GM19328 (cell line): ENCODE measurements at regions not wholly inside any gene's neighbourhood (a gene's known extent, or its start where the extent isn't known, plus 50 kb on each side); places are given as distances from the start of the nearest gene placed in this dataset.
"Not testable (repeated sequence)": the region's sequence is repeated elsewhere in the genome, so short reads cannot be mapped to it uniquely, and the experiment has no call there.

Experiments
- ATAC-seq: cut with Tn5 transposase; IDR thresholded peaks from one replicate; pipeline ENCODE4 v1.9.1; 2021; ENCODE audit warnings: mild to moderate bottlenecking, moderate library complexity; ENCODE audit not compliant: unreplicated experiment

DNA sequence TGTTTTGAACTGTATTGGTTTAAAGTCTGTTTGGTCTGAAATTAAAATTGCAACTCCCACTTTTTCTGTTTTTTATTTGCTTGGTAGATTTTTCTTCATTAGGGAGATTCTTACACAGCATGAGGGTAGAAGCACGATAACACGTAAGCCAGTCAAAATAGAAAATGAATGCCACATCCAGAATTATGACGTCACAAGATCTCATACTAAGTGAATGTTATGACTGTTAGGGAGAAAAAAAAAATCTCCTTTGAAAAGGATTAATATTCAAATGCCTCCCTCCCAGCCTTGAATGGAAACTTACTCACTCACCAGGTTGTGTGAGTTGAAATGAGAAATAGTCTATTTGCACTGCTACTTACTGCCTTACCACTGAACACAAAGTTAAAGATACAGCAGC is 670.8 kb downstream of the TFAP2A start:
- no peak for ATAC-seq

DNA sequence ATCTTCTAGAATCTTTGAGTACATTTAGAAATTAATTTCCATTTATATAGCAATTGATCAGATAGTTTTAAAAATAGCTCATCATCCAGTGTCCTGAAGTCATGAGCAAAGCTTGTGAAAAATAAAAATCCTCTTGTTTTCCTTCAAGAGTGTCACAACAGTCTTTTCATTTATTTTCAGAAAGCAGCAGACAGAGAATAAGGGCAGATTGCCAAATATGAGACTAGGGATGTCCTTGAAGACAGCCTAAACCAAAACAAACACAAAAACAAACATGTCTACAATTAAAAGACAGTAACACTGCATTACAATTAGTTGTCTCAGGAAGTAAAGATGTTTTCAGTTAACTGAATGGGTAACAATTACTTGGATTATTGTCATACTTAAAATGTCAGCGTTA is 682.8 kb downstream of the TFAP2A start:
- no peak for ATAC-seq

DNA sequence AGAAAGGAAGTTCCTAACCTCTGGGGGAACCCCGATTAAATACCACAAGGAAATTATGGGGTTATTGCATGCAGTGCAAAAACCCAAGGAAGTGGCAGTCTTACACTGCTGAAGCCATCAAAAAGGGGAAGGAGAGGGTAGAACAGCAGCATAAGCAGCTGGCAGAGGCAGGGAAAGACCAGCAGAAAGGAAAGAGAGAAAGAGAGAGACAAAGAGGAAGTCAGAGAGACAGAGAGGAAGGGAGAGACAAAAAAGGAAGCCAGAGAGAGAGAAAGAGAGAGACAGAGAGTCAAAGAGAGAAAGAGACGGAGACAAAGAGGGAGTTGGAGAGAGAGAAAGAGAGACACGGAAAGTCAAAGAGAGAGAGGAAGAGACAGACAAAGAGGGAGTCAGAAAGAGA is 689.1 kb downstream of the TFAP2A start:
- not testable (repeated sequence) for ATAC-seq

DNA sequence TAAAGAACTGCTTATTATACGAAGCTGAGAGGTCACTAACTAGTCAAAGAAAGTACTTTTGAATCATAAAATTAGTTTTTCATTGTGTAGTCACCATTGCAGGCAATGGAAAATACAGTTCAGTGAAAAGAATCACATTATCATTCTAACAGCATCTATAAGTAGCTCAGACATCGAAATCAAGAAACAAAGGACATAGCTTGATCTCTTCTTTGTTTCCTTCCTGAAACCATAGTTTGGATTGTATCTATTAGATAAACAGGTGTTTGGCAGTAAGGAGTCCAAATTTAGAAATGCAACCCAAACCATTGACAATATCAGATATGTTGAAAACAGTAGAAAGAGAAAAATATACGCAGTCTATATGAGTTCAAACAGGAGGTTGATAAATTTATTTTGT is 697.3 kb downstream of the TFAP2A start:
- no peak for ATAC-seq

DNA sequence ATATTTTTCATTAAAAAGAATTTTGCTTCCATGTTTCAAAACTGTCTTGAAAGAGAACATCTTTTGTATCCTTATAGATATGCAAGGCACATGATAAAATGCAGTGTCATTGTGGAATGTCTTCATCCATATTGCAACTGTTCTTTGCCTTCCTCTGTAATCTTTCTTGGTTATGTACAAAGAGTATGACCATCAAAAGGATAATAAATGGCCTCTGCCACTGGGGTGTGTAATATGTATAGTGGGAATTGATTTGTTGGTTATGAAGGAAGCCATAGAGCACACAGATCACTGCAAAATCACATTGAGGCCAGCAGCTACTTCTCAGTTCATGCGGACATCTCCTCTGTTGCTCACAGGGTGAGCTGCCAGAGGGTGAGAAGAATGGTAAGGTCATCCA is 703.5 kb downstream of the TFAP2A start:
- no peak for ATAC-seq

DNA sequence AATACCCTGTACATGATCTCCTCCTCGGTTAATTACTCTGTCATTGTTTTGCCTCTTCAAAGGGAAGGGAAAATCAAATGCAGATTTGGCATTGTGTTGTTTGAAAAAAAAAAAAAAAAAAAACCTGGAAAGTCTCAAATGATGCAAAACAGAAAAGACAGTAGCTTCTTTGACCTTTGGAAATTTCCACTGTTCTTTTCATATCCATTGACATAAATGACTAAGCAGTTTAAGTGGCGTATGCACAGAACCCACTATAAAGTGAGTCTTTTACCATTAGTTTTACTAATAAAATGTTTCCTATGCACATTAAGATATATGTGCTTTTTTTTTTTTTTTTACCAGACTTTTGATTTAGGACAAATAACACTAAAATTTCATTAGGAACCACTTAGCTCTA is 704.3 kb downstream of the TFAP2A start:
- no peak for ATAC-seq

DNA sequence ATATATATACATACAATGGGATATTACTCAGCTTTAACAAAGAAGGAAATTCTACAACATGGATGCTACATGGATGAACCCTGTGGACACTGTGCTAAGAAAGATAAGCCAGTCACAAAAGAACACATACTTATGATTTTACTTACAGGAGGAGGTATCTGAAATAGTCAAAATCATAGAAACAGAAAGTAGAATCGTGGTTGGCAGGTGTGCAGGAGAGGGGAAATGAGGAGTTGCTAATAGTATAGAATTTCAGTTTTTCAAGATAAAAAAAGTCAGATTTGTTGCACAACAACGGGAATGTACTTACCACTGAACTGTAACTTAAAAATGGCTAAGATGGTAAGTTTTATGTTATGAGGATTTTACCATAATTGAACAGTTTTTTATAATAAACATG is 706.3 kb downstream of the TFAP2A start:
- no peak for ATAC-seq

DNA sequence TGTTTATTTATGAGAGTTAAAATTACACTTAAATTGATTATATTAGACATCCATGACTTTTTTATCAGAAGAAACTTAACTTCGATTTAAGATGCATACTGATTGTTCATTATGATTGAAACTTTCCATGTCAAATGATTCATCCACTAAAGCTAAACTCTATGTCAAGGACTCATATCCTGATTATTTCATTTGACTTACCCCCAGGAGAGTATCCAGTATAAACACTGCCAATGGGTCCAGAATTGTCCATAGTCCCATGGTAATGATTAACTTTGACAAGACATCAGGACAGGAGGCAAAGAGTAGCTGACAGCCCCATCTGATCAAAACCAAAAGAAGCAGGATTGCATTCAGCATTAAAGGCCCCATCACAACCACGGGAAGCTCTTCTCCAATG is 709.9 kb downstream of the TFAP2A start:
- no peak for ATAC-seq

DNA sequence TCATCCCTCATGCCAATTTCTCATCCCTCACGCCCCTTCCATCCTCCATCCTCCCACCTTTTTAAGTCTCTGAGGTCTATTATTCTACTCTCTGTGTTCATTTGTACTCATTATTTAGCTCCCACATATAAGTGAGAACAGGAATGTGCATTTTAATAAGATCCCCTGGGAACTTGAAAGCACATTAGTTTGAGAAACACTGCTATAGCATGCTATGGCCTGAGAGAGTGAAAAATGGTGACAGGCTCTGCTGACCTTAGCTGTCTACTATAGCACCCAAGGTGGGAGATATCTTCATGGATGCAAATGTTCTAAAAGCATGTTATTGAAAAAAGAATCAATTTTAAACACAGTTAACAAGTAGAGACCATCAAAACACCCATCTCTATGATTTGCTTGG is 712.0 kb downstream of the TFAP2A start:
- no peak for ATAC-seq

DNA sequence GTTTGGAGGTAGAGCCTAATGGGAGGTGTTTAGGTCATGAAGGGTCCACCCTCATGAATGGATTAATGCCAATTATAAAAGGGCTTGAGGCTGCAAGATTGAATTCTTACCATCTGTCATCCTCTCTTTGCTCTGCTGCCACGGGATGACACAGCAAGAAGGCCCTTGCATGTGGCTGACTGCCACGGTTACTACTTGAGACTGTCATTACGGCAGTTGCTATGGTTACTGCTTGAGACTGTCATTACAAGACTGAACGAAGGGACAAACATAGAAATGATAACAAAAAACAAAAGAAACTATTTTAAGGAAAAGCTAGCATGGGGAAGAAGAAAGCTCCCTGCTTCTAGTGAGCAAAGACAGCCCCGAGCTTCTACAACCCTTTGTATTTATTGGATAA is 715.0 kb downstream of the TFAP2A start:
- no peak for ATAC-seq

DNA sequence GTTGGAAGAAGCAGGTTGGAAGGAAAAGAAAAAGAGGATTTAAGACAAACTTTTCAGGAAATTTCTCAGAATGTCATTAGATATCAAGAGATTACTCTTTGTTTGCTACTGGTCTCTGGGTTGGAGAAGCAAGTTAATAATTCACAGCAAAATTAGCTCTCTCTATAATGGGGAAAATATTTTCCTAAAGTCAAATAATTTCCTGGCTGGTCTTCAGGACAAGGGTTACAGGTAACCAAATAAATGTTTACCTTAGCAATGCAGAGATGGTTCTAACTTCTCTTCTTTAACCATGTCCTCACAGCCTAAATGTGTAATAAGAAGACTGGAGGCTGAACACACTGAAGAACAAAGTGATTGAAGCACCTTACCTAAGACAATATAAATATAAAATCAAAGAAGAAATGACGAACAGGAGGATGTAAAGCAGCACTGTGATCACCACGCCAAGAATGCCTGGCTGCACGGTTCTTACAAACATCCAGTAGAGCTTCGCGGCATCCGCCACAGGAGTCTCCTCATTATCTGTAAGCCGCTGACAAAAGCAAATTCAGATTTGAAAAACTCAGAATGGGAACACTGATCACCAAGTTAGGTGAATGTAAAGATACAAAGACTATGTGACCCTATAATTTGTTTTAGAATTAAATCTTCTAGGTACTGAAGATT is 717.5 kb downstream of the TFAP2A start:
- no peak for ATAC-seq

DNA sequence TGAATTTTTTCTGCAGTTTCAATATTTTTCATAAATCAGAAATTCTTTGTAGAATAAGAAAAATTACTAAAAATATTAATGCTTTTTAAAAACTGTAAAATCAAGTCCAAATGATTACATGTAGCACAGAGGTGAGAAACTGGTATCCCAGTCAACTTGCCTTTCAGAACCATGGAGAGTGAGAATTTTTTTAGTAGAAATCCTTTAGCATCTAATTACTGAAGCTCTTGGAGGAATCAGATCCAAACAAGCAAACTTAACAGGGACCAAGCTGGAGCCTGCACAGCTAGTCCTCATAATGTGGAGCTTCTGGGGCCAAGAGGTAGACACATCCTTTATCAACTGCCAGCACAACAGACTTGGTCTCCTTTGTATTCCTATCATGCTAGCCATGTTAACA is 724.5 kb downstream of the TFAP2A start:
- ATAC-seq: no peak

DNA sequence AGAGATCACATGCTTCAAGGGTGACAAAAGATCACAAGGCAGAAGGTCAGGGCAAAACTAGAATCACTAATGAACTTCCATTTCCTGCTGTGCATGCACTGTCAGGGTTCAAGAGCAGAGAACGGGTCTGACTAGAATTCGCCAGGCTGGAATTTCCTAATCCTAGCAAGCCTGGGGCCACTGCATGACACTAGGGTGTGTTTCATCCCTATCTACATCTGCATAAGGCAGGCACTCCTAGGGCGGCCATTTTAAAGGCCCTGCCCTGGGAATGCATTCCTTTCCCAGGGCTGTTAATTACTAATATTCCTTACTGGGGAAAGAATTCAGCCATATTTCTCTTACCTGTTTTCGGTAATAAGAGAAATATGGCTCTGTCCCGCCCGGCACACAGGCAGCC is 734.1 kb downstream of the TFAP2A start:
- not testable (repeated sequence) for ATAC-seq

DNA sequence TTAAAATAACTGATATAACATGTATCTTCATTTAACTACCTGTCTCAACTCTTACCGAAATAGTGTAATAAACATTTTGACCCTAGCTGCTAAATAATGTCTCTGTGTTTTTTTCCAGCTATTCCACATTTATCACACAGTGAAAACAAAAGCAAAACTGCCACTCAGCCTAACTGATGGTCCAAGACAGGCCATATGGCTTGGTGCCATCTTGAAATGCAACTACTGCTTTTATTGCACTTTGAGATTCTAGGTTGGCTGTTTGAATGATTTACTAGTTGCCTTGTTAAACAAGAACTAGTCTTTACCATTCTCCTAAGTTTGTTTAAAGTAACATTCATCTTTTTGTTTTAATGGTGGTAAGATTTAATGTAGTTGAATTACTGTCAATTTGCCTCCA is 739.8 kb downstream of the TFAP2A start:
- no peak for ATAC-seq

DNA sequence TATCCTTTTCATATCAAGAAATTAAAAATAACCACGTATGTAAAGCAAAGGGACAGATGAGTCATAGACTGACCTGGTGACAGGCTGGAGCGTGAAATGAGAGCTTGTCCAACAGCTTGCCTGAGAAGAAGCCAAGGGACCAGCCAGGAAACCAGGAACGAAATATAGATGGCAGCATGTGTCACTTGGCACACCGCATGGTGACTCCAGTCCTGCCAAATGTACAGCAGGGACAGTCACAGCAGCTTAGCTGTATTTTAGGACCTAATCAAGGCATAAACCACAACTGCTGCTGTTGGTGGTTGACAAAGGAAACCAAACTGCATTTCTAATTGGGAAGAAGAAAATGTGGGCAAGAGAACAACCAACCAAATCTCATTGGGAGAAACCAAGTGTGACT is 755.0 kb downstream of the TFAP2A start:
- ATAC-seq: no peak

DNA sequence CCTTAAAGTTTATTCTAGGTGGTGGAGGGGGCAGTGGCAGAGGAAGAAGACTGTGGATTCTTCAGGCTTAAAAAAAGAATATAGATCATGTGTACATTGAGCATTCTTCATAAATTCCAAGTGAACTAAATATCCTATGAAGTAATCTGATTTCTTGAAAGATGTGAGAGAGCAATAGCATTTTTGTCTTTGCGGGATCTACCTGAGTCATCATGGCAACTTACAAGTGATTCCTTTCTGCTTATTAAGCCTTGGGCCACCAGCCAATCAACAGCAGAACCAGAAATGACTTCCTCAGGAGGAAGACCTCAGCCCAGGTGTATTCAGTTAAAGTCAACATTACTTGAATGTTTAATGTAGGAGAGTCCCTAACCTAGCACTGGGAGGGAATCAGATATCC is 756.9 kb downstream of the TFAP2A start:
- no peak for ATAC-seq

DNA sequence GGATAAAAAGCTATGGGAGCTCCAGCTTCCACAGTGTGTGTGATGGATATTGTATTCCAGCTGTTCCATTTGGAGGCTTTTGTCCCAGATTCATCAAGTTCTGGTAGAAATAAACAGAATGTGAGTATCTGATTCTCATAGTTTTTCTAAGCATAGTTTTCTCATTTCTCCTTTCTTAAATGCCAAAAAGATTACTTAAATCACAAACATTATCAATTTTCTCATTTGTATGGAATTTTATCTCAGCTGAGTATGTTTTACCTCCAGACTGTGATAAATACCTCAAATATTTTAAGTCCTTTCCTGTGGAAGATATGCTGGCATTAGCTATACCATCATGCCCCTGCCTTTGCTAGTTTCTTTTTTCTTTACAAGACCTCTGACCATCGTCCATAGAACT is 767.3 kb downstream of the TFAP2A start:
- ATAC-seq: no peak

DNA sequence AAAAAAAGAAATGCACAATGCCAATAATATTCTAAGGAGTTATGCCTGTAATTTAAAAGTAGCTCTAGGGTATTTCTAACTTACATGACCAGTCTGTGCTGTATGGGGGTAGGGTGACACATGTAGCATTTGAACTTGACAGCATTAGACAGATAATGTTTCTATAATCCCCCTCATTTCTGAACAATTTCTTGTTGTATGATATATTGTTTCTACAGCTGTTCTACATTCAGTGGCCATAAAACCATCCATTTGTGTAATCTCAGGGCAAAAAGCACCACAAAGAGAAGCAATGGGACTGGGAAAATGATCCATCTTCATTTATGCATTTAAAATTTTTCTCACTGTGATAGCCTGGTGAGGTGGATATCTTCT is 767.8 kb downstream of the TFAP2A start:
- ATAC-seq: no peak

DNA sequence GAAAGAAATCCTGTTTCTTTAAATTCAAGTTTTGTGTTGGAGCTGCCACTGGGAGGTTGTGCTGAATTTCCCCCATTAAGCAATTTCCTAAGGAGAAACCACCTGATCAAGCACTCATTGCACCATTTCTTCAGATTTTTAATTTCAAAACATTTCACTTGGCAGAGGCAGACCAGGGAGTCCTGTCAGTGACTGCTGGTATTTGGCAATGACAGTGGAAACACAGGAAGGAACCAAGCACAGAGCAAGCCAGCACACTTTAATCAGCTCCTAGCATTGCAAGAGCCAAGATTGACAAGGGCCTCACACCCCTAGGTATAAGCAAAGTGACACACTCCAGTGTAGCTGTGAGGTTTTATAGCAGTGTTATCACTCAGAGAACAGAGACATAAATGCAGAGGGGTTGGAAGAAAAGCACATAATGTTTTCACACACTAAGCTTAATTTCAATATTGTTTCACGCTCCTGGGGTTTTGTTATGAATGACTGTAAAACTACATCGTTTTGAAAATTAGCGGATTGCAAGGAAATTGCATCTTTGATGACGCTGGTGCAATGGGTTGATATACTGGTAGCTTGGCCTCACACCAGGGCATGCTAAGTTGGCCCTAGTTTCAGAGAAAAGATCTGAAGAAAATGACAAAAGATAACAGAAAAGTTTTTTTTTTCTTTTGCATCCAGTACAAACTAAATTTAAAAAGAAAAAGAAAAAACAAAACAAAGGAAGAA is 768.4 kb downstream of the TFAP2A start:
- ATAC-seq: no peak

DNA sequence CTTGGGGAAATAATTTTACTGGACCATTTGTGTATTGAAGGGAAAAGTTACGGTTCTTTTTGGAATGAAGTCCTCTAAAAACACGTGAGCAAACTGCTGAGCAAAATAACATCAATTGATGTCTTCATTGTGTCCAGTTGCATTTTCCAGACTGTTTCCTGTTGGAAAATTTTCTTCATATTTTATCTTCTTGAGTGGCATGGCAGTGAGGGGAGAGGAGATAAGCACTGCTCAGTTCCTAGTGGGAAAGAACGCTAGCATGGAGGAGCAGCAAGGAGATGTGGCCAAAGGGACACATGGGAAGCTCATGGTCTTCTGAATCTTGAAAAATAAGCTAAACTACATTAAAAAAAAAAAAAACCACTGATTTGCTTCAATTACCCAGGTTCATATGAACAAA is 776.0 kb downstream of the TFAP2A start:
- ATAC-seq: no peak

DNA sequence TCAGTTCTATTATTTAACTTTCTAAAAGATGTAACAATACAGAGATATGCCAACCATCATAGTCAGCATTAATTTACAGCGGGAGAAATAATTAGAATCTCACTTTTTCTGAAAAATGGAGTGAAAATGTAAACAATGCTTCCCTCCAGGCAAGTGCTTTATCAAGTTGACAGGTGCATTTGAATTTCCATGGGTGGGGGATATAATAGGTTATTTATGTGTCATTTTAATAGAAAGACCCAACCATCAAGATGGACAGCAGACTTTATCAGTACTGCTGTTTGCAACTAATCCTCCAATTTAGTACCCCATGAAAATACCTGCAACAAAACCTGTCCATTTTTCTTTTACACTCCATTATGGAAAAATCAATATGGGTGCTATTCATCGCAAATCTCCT is 780.1 kb downstream of the TFAP2A start:
- ATAC-seq: no peak

DNA sequence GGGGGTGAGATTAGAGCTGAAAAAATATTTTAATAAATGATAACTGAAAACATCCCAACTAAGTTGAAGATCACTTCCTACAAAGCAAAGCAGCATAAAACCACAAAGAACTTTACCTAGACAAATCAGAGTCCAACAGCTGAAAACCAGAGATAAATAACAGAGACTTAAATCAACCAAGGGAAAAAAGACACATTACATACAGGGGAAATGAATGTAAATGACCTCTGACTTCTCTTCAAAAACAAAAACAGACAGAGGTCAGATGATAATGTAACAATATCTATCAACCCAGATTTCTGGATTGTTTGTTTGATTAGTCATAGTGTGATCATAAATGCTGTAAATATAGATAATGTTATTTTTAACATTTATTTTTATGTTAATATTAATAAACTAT is 782.8 kb downstream of the TFAP2A start:
- no peak for ATAC-seq

DNA sequence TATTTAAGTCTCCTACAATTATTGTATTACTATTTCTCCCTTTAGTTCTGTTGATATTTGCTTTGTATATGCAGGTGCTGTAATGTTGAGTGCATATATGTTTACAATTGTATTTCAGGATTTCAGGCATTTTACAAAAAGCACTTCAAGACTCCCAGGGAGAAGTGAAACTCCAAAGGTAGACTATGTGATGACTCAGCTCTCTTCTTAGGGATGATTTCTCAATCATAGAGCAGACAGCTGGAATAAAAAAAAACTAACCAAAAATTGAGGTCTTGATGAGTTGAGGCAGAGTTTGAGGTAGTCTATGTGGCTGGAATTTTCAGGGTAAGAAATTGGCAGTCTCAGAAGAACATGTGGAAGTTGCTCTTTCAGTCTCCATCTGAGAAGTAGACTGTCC is 786.1 kb downstream of the TFAP2A start:
- ATAC-seq: no peak
